ENCODE measurements at regions not wholly inside any gene's neighbourhood (a gene's known extent, or its start where the extent isn't known, plus 50 kb on each side); places are given as distances from the start of the nearest gene placed in this dataset.

DNA sequence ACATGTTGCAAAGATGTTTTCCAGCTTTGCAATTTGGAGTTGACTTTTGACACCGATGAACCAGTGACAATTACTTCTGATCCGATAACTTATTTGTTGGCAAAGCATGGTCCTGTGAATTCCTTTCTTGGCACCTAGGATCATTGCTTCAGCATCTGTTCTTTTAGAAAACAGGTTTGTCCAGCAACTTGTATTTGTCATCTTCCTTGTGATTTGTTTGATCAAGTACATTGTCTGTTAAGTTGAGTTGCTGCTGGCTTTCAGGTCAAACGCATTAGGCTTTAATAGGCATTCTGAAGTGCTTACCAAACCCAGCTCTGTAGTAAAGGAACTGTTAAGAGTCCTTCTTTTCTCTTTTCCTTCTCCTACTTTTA is 192.4 kb upstream of the ZNF217 start:
- no peak for TF ChIP-seq POLR2AphosphoS5 (IDR thresholded peaks at IDR 0.05; ENCODE audit: borderline replicate concordance, low read depth, low read length)
- TF ChIP-seq EZH2 (IDR thresholded peaks at IDR 0.05), result no peak
- TF ChIP-seq FOXP2 (optimal IDR thresholded peaks at IDR 0.05; ENCODE audit: control extremely low read depth, extremely low read length, insufficient read depth), result no peak

Data from SK-N-MC (cell line).